ENCODE measurements at regions not wholly inside any gene's neighbourhood (a gene's known extent, or its start where the extent isn't known, plus 50 kb on each side); places are given as distances from the start of the nearest gene placed in this dataset.

GRCh38 chr1:78279051-78279450 is 211.7 kb upstream of the PTGFR start:
- Mint-ChIP-seq H3K4me3 (no peak overlapping the region), H3K27ac (no peak overlapping the region), H3K4me1 (peaks cover 1% of the 10 kb centered on the region), H3K9me3 (peaks cover 0 to 6% (median 0%) of the 10 kb centered on the region in 7 donors), H3K36me3 (no peaks in the 10 kb centered on the region), H3K27me3 (ENCODE audit: low read depth in 3 of 3) (peaks cover 0 to 1% (median 1%) of the 10 kb centered on the region in 3 donors)
- DNase-seq = no peak
- no peak overlapping the region for H3K4me2 ChIP-seq (replicated peaks; ENCODE audit: extremely low read depth, low read length, poor library complexity, severe bottlenecking)
- WGBS (ENCODE audit: insufficient coverage) = no CpG with 5 or more reads among the region's 2 CpGs
- no peak overlapping the region for H3K4me3 ChIP-seq (replicated peaks in 1 of 3; ENCODE audit: low read depth in 2 of 3, low read length in 3 of 3)
- H3K9me3 ChIP-seq (replicated peaks in 1 of 2; ENCODE audit: control insufficient read depth in 1 of 2, insufficient read depth in 1 of 2, low read length in 2 of 2) = no peaks in the 10 kb centered on the region
- H2AFZ ChIP-seq (ENCODE audit: insufficient read depth, low read depth, low read length, poor library complexity, severe bottlenecking) = no peak overlapping the region
- no peak overlapping the region for H3K9ac ChIP-seq (ENCODE audit: insufficient read depth, low read length, poor library complexity, severe bottlenecking)
- intact Hi-C loops (cut with micrococcal nuclease) = no loop called here
- H4K20me1 ChIP-seq (ENCODE audit: insufficient read depth, low read length) = no peaks in the 10 kb centered on the region
- H3K27ac ChIP-seq (ENCODE audit: low read depth in 1 of 2, low read length in 2 of 2) = no peak overlapping the region
- no peaks in the 10 kb centered on the region for H3K36me3 ChIP-seq (replicated peaks in 1 of 2; ENCODE audit: control insufficient read depth in 1 of 2, insufficient read depth in 2 of 2, low read length in 2 of 2)
- no peaks in the 10 kb centered on the region for H3K4me1 ChIP-seq (ENCODE audit: control insufficient read depth in 1 of 2, insufficient read depth in 2 of 2, low read length in 2 of 2)
- H3K27me3 ChIP-seq (ENCODE audit: control insufficient read depth in 2 of 2, insufficient read depth in 2 of 2, low read length in 2 of 2) = no peaks in the 10 kb centered on the region
- H3K79me2 ChIP-seq (ENCODE audit: insufficient read depth, low read length) = no peaks in the 10 kb centered on the region
- TF ChIP-seq CTCF (IDR thresholded peaks at IDR 0.05) = no peak

DNA sequence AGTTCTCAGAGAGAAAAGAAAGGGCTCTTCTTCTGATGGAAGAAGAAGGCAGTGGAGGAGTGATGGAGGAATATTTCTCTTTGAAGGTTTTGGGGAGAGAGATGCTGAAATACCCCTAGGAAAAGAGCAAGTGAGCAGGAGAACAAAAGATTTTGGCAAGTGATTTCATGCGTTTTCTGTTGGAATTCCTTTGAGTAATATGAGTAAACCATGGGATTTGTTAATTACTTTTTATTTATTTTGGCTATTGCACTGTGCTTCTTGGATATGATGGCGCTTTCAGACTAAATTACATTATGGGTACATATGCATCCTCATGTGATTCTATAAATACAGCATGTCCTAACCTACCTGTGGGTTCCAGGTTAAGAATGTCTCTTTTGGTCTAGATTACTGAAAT is 210.1 kb upstream of the PTGFR start:
- H3K36me3 ChIP-seq (replicated peaks in 1 of 2; ENCODE audit: control insufficient read depth in 1 of 2, insufficient read depth in 2 of 2, low read length in 2 of 2) = no peaks in the 10 kb centered on the region
- intact Hi-C loops (cut with micrococcal nuclease) = no loop called here
- H3K27ac ChIP-seq (ENCODE audit: low read depth in 1 of 2, low read length in 2 of 2) = no peak overlapping the region
- H4K20me1 ChIP-seq (ENCODE audit: insufficient read depth, low read length) = no peaks in the 10 kb centered on the region
- H3K27ac Mint-ChIP-seq = no peak overlapping the region
- no peak for TF ChIP-seq CTCF (IDR thresholded peaks at IDR 0.05)
- H3K4me3 ChIP-seq (replicated peaks in 1 of 3; ENCODE audit: low read depth in 2 of 3, low read length in 3 of 3) = no peak overlapping the region
- no peaks in the 10 kb centered on the region for H3K36me3 Mint-ChIP-seq
- no peaks in the 10 kb centered on the region for H3K9me3 ChIP-seq (replicated peaks in 1 of 2; ENCODE audit: control insufficient read depth in 1 of 2, insufficient read depth in 1 of 2, low read length in 2 of 2)
- H2AFZ ChIP-seq (ENCODE audit: insufficient read depth, low read depth, low read length, poor library complexity, severe bottlenecking) = no peak overlapping the region
- peaks cover 0 to 6% (median 2%) of the 10 kb centered on the region in 7 donors for H3K9me3 Mint-ChIP-seq
- H3K27me3 Mint-ChIP-seq (ENCODE audit: low read depth in 3 of 3) = peaks cover 0 to 1% (median 0%) of the 10 kb centered on the region in 3 donors
- H3K4me3 Mint-ChIP-seq = no peak overlapping the region
- H3K4me1 ChIP-seq (ENCODE audit: control insufficient read depth in 1 of 2, insufficient read depth in 2 of 2, low read length in 2 of 2) = no peaks in the 10 kb centered on the region
- H3K9ac ChIP-seq (ENCODE audit: insufficient read depth, low read length, poor library complexity, severe bottlenecking) = no peak overlapping the region
- DNase-seq = no peak
- H3K4me1 Mint-ChIP-seq = peaks cover 1% of the 10 kb centered on the region
- no peak overlapping the region for H3K4me2 ChIP-seq (replicated peaks; ENCODE audit: extremely low read depth, low read length, poor library complexity, severe bottlenecking)
- no peaks in the 10 kb centered on the region for H3K79me2 ChIP-seq (ENCODE audit: insufficient read depth, low read length)
- no peaks in the 10 kb centered on the region for H3K27me3 ChIP-seq (ENCODE audit: control insufficient read depth in 2 of 2, insufficient read depth in 2 of 2, low read length in 2 of 2)
- WGBS (ENCODE audit: insufficient coverage) = no CpG with 5 or more reads among the region's 2 CpGs

Measured in CD14-positive monocyte (primary cell).